Upper lobe of left lung (tissue), 4 donors: ENCODE measurements at regions not wholly inside any gene's neighbourhood (a gene's known extent, or its start where the extent isn't known, plus 50 kb on each side); places are given as distances from the start of the nearest gene placed in this dataset.

Source experiments
- EP300 ChIP-seq, 4 donors: sonication (generic); formaldehyde crosslinking; IDR thresholded peaks; one replicate each; pipeline ENCODE4 v1.5.1; 2017; ENCODE audit warnings: antibody characterized with exemption in 4 of 4, control low read depth in 2 of 4
- POLR2A ChIP-seq, 4 donors: fragments of 450-650 bp; IDR thresholded peaks; one replicate each; pipeline ENCODE4 v1.5.1; 2016 to 2017; ENCODE audit warnings: antibody characterized with exemption in 4 of 4, mild to moderate bottlenecking in 2 of 4
- POLR2AphosphoS5 ChIP-seq, 2 donors: sonication (generic); formaldehyde crosslinking; IDR thresholded peaks; one replicate each; pipeline ENCODE4 v1.5.1; 2017; ENCODE audit warnings: antibody characterized with exemption in 2 of 2
- TF ChIP-seq, protein P1 (sequence below), 6 experiments: fragments of 450-650 bp in 4 of 6; fragments of 200-600 bp in 2 of 6; sonication (generic) in 2 of 6; IDR thresholded peaks; one replicate each; pipeline ENCODE4 v1.5.1; 2016 to 2019; ENCODE audit warnings: antibody characterized with exemption in 6 of 6

GRCh38 chr18:65288908-65289307 lies 461.9 kb upstream of the CDH7 start:
- TF ChIP-seq, protein P1, sequence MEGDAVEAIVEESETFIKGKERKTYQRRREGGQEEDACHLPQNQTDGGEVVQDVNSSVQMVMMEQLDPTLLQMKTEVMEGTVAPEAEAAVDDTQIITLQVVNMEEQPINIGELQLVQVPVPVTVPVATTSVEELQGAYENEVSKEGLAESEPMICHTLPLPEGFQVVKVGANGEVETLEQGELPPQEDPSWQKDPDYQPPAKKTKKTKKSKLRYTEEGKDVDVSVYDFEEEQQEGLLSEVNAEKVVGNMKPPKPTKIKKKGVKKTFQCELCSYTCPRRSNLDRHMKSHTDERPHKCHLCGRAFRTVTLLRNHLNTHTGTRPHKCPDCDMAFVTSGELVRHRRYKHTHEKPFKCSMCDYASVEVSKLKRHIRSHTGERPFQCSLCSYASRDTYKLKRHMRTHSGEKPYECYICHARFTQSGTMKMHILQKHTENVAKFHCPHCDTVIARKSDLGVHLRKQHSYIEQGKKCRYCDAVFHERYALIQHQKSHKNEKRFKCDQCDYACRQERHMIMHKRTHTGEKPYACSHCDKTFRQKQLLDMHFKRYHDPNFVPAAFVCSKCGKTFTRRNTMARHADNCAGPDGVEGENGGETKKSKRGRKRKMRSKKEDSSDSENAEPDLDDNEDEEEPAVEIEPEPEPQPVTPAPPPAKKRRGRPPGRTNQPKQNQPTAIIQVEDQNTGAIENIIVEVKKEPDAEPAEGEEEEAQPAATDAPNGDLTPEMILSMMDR (IDR thresholded peaks at IDR 0.05): no peak
- TF ChIP-seq POLR2AphosphoS5 (IDR thresholded peaks at IDR 0.05) (no peak), POLR2A (IDR thresholded peaks at IDR 0.05) (no peak), EP300 (IDR thresholded peaks at IDR 0.05) (no peak)
